Left cardiac atrium (tissue), 4 donors: ENCODE measurements at regions not wholly inside any gene's neighbourhood (a gene's known extent, or its start where the extent isn't known, plus 50 kb on each side); places are given as distances from the start of the nearest gene placed in this dataset.
"Not testable (repeated sequence)": the region's sequence is repeated elsewhere in the genome, so short reads cannot be mapped to it uniquely, and the experiment has no call there.

ENCODE experiments used
- ATAC-seq, 2 donors: fragments of 200-7000 bp; cut with Tn5 transposase; one replicate each; pipeline ENCODE4 v1.9.1; 2020; ENCODE audit warnings: mild to moderate bottlenecking in 2 of 2, moderate library complexity in 2 of 2
- DNase-seq: peaks from one replicate; pipeline ENCODE4 v3.0.0-alpha.2; 2020
- intact Hi-C, 2 donors: fragments of 100-400 bp; cut with DNase I; formaldehyde crosslinking; loops; one replicate each; pipeline versions ENCODE4 v1.14.1 to v1.15.1; 2022 to 2023
- donor health status: DM: no; HTN: yes; CAD: no.
- donor health status: DM: no; HTN: yes; CAD: no; lungs with severe emphysema.
- donor health status: DM: yes; HTN: yes; CAD: no.
- donor health status: Dilated cardiomyopathy.

DNA sequence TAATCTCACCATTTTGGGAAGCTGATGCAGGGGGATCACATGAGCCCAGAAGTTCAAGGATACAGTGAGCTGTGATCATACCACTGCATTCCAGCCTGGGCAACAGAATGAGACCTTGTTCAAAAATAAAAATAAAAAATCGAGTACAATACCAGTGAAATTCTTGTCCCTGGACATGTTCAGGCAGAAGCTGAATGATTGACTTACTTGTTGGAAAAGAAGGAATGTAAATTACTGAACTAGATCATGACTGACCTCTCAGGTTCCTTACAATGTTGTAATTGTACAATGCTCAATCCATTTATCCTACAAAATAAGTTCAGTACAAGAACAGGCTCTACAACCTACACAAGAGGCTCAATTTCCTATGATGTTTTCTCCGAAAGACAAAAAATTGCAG, 1010.4 kb downstream of the TLE1 start:
- intact Hi-C loops, result no loop called here
- DNase-seq (no peak), ATAC-seq (no peak)

DNA sequence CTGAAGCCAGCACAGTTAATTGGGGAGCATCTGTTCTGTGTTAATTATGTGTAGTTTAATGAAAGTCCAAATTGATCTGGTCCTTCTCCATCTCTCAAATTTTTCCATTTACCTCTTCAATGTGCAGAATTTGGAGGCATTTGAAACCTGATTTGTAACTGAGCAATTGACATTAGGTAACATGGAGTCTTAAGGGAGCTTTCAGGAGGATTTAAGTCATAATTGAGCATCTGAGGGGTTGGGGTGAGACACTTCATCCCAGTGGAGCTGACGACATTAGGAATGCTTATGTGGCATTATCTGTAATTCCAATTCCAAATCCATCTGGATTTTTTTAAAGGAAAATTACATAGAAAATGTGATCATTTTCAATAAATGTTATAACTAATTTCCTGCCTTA, 1015.9 kb downstream of the TLE1 start:
- ATAC-seq (no peak), DNase-seq (no peak)
- intact Hi-C loops, result no loop called here

DNA sequence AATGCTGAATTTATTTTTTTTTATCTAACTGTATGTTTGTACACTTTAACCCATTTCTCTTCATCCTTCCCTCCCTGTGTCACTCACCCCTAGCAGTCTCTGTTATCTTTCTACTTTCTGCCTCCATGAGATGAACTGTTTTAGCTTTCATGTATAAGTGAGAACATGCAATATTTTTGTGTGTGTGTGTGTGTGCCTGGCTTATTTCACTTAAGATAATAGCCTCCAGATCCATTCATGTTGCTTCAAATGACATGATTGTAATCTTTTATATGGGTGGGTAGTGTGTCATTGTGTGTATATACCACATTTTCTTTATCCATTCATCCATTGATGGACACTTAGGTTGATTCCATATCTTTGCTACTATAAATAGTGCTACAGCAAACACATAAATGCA, 1023.9 kb downstream of the TLE1 start:
- intact Hi-C loops, result no loop called here
- no peak for DNase-seq
- no peak for ATAC-seq

DNA sequence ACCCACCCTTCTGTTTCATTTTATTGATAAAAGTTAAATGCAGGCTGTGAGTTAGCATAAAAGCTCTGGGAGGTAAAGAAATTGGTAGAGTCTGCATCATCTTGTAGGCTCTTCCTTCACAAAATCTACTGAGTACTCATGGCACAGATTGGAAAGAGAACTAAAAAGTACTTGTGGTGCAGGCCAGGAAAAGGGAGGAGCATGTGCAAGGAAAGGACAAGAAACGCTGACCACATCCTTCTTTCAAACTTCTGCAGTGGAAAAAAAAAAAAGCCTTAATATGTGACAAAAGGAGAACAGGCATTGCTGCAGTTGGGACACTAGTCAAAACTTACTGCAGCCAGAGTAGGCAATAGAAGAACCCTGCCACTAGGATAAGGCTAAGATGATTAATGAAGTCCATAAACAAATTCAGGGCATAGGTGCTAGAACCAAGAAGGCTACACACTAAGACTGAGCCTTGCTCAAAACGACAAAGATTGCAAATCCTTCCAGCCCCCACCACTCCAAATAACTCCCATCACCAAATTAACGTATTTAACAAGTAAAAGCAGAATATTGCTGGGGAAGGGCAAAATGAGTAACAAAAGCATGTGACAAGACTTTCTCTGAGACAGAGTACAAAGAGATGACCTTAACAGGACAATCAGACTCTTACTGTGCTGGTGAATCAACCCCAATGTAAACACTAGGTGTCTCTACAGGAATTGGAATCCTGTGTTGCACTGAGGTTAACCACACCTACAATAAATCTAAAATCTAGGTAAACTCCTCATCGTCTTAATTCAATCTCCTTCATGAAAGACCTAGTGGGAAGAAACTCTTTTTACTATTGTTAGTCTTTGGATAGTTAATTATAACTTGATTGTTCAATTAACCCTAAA, 1024.8 kb downstream of the TLE1 start:
- intact Hi-C loops, result no loop called here
- DNase-seq (no peak), ATAC-seq (no peak)

DNA sequence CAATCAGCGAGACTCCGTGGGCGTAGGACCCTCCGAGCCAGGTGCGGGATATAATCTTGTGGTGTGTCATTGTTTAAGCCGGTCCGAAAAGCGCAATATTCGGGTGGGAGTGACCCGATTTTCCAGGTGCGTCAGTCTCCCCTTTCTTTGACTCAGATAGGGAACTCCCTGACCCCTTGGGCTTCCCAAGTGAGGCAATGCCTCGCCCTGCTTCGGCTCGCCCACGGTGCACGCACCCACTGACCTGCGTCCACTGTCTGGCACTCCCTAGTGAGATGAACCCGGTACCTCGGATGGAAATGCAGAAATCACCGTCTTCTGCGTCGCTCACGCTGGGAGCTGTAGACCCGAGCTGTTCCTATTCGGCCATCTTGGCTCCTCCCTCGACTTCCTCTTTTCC, 1029.6 kb downstream of the TLE1 start:
- intact Hi-C loops, ATAC-seq: not testable (repeated sequence)

DNA sequence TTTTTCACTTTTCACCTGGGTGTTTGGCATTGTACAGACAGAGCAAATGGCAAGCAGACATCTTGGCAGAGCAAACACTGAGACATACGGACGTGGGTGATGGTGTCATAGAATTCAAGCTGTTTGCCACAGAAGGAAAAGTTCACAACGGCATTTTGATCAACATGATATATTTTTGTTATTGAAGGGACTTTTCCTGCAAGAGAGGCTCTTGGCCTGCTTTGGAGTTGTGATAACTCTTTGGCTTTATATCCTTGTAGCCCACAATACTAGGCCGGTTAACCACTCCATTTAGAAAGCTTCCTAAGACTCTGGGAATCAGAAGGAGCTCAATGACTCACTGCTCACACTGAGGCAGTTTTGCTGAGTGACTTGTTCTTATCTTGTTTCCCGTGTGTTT, 1038.3 kb downstream of the TLE1 start:
- no peak for DNase-seq
- peak; percentile 65 to 92 for ATAC-seq
- intact Hi-C loops, result no loop called here

More for the DNA sequence above, 1029.6 kb downstream of the TLE1 start:
- not testable (repeated sequence) for DNase-seq

DNA sequence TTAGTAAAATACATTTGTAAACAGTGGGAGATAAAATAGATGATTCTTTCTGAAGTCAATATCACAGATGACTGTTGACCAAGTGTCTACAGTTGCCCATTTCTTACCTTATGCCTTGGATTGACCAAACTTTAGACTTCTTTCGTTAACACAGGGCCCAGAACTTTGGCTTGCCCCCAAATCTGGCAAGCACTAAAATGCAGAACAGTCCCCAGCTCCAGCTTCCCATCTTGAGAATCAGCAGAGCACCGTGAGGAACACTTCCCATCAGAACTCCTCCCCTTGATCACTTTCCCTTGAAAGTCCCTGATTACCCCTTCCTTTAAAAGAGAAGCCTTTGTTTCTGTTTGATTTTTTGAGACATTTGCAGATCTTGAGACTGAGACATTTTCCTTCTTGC, 1039.9 kb downstream of the TLE1 start:
- DNase-seq (no peak), ATAC-seq (no peak)
- intact Hi-C loops, result no loop called here

DNA sequence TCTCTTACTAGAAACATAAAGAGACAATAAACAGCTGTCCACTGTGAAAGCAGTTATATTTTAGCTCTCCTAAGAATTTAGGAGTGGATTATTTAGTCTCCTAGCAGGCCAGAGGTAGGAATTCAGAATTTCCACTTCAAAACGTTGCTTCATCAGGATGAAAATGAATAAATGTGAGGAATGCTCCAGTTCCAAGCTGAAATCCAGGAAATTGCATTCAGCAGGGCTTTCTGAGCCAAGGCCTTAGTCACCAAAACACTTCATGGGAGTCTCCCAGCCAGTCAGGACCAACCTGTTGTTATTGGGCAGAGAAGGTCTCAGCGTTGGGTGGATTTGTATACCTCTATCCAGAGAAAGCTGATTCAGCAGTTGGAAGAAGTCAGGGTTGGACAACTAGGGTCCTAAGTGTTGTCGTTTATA, 1040.3 kb downstream of the TLE1 start:
- DNase-seq, result peak; percentile 21
- intact Hi-C loops, result no loop called here
- peak; percentile 65 to 93 for ATAC-seq

DNA sequence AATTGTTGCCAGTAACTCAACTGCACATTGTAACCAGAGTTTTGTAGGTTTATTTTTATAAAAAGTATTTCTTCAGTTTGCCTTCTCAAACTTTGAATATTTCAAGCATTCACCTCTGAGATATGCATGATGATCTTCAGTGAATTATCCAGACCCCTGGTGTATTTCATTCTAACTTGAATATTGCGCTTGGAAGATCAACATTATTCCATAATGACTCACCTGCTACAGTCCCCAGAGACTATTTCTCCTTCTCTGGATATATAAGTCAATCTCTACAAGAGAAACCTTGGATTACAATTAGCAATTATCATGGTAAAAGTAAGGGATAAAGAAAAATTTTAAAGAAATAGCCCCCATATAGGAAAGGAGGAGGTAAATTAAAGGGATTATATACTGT, 1041.0 kb downstream of the TLE1 start:
- DNase-seq (no peak), ATAC-seq (no peak)
- intact Hi-C loops, result no loop called here

DNA sequence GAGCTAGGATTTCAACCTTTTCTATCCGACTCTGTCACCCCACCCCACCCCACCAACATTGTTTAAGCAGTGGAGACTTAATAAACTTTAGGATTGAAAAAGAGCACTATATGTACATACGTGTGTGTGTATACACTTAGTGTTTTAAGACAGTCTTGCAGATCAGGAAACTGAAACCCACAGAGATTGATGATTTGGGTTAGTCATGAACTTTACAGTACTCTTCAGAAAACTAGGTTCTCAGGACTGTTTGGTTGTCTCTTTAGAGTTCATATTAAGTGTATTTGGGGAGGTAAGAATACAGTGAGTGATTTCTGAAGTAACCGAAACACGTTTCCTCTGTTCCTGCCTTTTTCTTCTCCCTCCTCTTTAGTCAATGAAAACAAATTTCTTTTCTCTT, 1043.1 kb downstream of the TLE1 start:
- ATAC-seq, result no peak

DNA sequence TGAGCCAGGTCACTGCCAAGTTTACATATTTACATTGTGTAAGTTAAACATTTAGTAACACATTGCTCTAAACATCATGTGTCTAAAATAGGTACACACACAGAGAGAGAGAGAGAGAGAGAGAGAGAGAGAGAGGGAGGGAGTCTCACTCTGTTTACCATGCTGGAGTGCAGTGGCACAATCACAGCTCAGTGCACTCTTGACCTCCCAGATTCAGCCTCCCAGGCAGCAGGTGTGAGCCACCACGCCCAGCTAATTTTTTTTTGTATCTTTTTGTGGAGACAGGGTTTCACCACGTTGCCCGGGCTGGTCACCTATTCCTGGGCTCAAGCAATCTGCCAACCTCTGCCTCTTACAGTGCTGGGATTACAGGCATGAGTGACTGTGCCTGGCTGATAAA, 1045.3 kb downstream of the TLE1 start:
- DNase-seq (no peak), ATAC-seq (no peak)
- intact Hi-C loops, result no loop called here

More for the DNA sequence above, 1043.1 kb downstream of the TLE1 start:
- DNase-seq, result no peak
- intact Hi-C loops, result no loop called here

DNA sequence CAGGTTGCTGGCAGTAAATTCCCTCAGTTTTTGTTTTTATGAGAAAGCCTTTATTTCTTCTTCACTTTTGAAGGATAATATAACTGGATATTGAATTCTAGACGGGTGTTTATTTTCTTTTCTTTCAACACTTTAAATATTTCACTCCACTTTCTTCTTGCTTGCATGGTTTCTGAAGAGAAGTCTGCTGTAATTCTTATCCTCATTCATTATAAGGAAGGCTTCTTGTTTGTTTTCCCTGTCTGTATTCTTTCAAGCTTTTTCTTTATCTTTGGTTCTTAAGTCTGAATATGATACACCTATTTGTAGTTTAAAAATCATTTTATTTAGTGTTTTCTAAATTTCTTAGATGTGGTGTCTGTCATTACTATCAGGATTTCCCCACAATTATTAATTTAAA, 1054.3 kb downstream of the TLE1 start:
- intact Hi-C loops, result no loop called here
- no peak for DNase-seq
- ATAC-seq, result no peak

DNA sequence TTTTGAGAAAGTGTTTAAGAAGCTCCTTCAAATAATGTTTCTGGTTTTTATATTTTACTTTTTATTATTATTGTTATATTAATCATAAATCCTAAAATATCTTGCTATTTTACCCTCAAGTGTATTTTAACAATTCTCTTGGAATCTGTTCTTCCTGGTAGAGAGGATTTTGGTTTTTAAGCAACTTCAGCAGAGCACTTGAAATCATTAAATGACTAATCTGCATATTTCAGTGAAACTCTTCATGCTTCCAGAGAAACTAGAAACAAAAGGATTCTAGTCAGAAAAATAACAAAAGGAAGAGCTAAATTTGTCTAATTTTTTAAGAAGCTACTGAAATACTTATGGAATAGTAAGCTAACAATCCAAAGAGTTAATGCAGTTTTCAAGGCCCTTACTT, 1057.3 kb downstream of the TLE1 start:
- DNase-seq, result no peak
- no peak for ATAC-seq
- intact Hi-C loops, result no loop called here

DNA sequence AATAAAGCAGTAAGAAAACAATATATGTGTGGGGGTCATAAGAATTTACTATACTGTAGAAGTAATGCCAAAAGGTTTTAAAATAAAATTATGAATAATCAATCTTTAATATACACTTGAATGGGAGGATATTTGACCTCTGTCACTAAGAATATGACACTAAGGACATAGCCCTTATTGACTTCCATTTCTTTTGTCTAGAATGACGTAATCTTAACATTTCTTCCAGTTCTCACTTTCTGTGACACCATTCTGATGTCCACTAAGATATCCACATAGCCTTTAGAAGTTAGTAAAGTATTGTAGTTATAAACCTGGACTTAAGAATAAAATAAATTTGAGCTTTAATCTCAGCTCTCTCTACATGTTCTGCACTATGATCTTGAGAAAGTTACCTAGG, 1050.7 kb downstream of the TLE4 start:
- no peak for DNase-seq
- intact Hi-C loops, result no loop called here
- ATAC-seq, result no peak

DNA sequence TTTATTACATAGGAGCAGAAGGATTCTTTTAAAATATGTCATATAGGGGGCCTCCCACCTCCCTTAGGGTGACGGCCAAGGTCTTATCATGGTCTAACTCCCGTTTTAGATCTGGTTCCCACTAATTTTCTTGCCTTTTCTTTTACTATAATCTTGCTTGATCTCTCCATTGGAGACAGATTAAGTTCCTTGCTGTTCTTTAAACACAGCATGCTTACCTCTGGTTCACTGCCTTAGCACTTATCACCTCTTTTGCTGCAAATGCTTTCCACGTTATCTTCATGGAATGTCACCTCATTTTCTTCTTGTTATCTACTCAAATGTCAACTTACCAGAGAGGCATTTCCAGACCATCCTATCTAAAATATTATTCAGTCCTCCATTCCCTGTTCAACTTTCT, 1047.6 kb downstream of the TLE4 start:
- ATAC-seq (no peak), DNase-seq (no peak)
- intact Hi-C loops, result no loop called here

DNA sequence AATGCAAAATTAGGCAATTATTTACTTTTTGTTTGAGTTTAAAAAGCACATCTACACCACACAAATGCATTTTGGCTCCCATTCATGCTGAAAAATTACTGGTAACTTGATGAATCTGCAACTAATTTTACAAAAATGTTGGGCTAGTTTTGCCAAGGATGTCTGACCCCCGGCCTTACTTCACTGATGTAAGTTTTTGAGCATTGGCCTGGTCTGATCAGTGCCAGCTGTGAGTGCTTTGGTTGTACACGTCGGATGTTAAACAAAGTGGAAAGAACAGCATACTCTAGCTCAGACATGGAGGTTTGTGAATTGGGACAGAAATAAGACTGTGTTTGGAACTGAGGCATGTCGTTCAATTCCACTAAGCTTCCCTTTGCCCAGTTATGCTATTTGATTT, 1044.2 kb downstream of the TLE4 start:
- DNase-seq (no peak), ATAC-seq (no peak)
- intact Hi-C loops, result no loop called here

DNA sequence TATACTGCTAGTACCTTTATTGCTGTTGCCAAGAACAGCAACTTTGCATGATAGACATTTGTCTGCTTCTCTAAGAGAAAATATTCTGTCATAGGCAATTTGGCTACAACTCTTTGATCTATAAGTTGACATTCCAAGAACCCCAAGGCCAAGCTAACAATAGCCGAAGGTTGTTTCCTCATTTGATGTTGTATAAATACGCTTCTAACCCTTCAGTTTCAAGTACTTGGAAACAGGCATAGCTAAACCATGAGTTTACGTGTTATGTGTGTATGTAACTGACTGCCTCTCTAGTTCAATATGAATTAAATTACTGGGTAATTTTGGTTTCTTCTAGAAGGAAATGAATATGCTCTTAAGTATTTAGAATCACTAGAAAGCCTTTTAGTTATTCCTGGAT, 1034.0 kb downstream of the TLE4 start:
- intact Hi-C loops, result no loop called here
- ATAC-seq (no peak), DNase-seq (no peak)

DNA sequence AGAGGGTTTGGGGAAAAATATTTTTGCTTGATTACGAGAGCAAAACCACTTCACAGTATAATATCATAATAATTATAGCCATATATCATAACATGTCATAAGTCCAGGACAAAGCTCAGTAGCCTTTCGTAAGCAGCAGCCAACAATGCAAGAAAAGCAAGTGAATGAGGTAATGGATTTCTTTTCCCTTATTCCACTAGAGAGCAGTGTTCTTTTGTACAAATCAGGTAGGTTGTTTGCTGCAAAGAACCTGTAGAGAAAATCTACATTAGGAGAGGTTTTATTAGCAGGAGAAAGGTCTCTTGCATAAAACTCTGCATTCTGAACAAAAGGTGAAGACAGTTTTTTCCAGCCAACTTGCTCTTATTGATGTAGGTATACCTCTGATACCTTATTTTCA, 1033.4 kb downstream of the TLE4 start:
- ATAC-seq, result no peak
- DNase-seq, result no peak
- intact Hi-C loops, result no loop called here

DNA sequence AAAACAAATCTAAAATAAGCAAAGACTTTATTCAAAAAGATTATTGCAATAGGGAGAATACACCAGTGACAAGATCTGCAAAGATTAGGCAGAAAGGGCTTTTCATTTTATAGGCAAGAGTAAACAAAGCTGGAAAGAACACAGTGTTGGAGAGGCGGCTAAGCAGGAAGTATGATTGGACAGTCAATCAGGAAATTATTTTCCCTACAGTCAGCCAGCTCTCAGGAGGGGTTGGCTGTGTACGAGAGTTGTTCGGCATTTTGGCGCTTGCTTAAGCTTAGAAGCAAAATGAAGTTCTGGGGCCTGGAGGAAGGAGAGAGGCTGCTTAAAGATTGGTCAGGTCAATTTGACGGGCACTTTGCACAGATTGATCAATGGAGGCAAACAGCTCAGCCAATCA, 1030.5 kb downstream of the TLE4 start:
- intact Hi-C loops, result no loop called here
- DNase-seq, result no peak
- no peak for ATAC-seq

DNA sequence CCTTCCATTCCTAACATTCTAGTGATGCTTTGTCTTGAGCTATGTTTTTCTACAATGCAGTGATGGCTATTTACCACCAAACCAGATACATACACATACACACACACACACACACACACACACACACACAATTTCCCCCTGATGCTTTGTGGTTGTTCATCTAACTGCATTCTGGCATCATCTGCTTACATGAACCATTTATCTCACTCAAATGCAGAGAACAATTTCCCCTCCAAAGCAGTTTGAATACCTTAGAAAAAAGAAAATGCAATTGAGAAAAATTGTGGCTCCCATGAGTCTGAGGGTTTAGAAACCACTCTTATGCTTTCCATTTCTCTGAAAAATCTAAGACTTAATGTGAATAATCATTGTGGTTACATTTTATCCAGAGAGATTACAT, 1024.8 kb downstream of the TLE4 start:
- intact Hi-C loops, result no loop called here

DNA sequence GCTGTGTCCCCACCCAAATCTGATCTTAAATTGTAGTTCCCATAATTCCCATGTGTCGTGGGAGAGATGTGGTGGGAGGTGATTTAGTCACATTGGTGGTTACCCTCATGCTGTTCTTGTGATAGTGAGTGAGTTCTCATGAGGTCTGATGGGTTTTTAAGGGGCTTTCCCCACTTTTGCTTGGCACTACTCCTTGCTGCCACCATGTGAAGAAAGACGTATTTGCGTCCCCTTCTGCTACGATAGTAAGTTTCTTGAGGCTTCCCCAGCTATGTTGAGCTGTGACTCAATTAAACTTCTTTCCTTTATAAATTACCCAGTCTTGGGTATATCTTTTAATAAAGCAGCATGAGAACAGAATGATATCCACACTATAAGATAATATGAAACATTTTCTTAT, 1023.4 kb downstream of the TLE4 start:
- ATAC-seq (no peak), DNase-seq (no peak)
- intact Hi-C loops, result no loop called here

More for the DNA sequence above, 1024.8 kb downstream of the TLE4 start:
- no peak for ATAC-seq
- no peak for DNase-seq
